ENCODE measurements at regions not wholly inside any gene's neighbourhood (a gene's known extent, or its start where the extent isn't known, plus 50 kb on each side); places are given as distances from the start of the nearest gene placed in this dataset.

DNA sequence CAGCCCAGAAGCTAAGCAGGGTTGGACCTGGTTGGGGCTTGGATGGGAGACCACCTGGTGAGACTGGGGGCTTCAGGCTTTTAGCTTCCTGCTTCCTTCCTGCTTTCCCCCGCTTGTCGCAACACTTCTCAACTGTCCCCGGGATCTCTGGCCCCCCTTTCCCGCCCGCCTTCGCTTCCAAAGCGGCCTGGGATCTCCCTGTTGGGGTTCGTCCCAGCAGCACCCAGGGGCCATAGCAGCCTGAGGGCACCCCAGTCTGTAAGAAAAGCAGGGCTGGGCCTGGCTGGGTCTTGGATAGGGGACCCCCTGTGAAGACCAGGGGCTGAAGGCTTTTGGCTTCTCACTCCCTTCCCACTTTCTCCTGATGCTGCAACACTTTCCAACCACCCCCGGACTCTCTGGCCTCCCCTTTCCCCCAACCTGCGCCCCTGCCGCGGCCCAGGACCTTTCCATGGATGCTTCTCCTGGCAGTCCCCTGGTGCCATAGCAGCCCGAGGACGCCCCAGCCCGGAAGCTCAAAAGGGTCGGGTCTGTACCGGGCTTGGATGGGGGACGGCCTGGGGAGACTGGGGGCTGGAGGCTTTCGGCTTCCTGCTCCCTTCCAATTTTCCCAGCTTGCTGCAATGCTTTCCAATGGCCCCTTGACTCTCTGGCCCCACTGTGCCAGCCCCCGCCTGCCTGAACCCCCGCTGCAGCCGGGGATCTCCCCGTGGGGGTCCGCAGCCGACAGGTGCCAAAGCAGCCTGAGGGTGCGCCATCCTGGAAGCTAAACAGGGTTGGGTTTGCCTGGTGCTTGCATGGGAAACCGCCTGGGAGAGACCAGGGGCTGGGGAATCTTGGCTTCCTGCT, 2276.2 kb downstream of the TP53TG3F start:
- TF ChIP-seq, protein P1, sequence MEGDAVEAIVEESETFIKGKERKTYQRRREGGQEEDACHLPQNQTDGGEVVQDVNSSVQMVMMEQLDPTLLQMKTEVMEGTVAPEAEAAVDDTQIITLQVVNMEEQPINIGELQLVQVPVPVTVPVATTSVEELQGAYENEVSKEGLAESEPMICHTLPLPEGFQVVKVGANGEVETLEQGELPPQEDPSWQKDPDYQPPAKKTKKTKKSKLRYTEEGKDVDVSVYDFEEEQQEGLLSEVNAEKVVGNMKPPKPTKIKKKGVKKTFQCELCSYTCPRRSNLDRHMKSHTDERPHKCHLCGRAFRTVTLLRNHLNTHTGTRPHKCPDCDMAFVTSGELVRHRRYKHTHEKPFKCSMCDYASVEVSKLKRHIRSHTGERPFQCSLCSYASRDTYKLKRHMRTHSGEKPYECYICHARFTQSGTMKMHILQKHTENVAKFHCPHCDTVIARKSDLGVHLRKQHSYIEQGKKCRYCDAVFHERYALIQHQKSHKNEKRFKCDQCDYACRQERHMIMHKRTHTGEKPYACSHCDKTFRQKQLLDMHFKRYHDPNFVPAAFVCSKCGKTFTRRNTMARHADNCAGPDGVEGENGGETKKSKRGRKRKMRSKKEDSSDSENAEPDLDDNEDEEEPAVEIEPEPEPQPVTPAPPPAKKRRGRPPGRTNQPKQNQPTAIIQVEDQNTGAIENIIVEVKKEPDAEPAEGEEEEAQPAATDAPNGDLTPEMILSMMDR (IDR thresholded peaks at IDR 0.05 in 4 of 5, conservative IDR thresholded peaks at IDR 0.05 in 1 of 5), result no peak
- TF ChIP-seq POLR2A (IDR thresholded peaks at IDR 0.05), result no peak
- Histone ChIP-seq H3K27me3 (no peaks in the 10 kb centered on the region), H3K36me3 (no peaks in the 10 kb centered on the region), H3K4me3 (no peak overlapping the region), H3K9me3 (no peaks in the 10 kb centered on the region), H3K27ac (no peak overlapping the region), H3K4me1 (no peaks in the 10 kb centered on the region)
- DNase-seq (no peak), ATAC-seq (no peak)
- in situ Hi-C loops (cut with MboI; ENCODE audit: low sequenced_read_pairs in 4 of 4) (no loop called here), intact Hi-C loops (cut with DNase I; ENCODE audit: low total_unique reads) (no loop called here)

DNA sequence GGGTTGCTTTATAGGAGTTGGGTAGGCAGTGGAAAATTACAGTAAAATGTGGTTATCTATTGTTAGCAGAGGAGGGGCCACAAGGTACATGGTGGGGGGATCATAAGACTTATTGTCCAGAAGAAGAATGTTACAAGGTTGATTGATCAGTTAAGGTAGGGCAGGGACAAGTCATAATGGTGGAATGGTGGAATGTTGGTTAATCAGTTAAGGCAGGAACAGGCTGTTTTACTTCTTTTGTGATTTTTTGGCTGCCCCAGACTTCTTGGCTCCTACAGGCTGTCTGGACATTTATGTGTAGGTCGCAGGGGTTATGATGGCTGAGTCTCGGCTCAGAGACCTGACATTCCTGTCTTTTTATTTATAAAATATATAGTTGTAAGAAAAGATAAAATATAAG, 2277.1 kb downstream of the TP53TG3F start:
- no peak for DNase-seq
- H3K4me3 ChIP-seq, result no peak overlapping the region
- H3K9me3 ChIP-seq, result no peaks in the 10 kb centered on the region
- no peaks in the 10 kb centered on the region for H3K27me3 ChIP-seq
- intact Hi-C loops (cut with DNase I; ENCODE audit: low total_unique reads) (no loop called here), in situ Hi-C loops (cut with MboI; ENCODE audit: low sequenced_read_pairs in 4 of 4) (no loop called here)
- H3K36me3 ChIP-seq, result no peaks in the 10 kb centered on the region
- TF ChIP-seq, protein P1 (IDR thresholded peaks at IDR 0.05 in 4 of 5, conservative IDR thresholded peaks at IDR 0.05 in 1 of 5), result no peak
- no peak for TF ChIP-seq POLR2A (IDR thresholded peaks at IDR 0.05)
- no peak for ATAC-seq
- no peak overlapping the region for H3K27ac ChIP-seq
- H3K4me1 ChIP-seq, result no peaks in the 10 kb centered on the region

DNA sequence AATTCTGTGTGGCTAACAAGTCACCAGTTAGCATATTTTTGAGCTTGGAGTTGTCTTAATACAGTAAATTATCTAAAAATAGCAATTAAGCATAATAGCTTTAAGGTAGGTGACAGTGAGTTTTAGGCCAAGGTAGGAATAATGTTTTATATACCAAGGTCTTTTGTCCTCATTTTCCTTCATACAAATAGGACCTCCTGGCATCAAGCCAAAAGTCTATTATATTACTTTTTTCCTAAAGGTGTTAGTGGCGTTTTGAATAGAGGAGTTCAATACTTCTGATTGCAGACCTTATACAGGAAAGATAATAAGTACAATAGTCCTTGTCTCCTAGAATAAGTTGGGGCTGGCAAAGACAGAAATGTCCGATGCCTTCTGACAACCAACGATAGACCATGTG, 2277.7 kb downstream of the TP53TG3F start:
- in situ Hi-C loops (cut with MboI; ENCODE audit: low sequenced_read_pairs in 4 of 4) (no loop called here), intact Hi-C loops (cut with DNase I; ENCODE audit: low total_unique reads) (no loop called here)
- DNase-seq, result no peak
- Histone ChIP-seq H3K4me1 (no peaks in the 10 kb centered on the region), H3K4me3 (no peak overlapping the region), H3K9me3 (no peaks in the 10 kb centered on the region), H3K27ac (no peak overlapping the region), H3K27me3 (no peaks in the 10 kb centered on the region), H3K36me3 (no peaks in the 10 kb centered on the region)
- no peak for ATAC-seq
- no peak for TF ChIP-seq POLR2A (IDR thresholded peaks at IDR 0.05)
- TF ChIP-seq, protein P1 (IDR thresholded peaks at IDR 0.05 in 4 of 5, conservative IDR thresholded peaks at IDR 0.05 in 1 of 5), result no peak

DNA sequence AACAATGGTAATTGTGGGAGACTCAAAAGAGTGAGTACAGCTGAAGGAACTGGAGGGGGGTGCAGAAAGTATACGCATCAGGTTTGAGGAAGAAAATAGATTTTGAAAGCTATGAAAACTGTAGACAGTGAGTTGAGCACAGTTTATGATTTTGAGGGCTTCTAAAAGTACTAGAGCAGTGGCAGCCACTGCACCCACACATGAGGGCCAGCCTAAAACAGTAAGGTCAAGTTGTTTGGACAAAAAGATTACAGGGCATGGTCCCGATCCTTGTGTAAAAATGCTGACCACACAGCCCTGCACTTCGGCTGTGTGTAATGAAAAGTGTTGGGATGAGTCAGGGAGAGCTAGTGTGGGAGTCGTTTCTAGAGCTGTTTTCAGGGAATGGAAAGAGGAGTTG, 2282.1 kb downstream of the TP53TG3F start:
- intact Hi-C loops (cut with DNase I; ENCODE audit: low total_unique reads) (no loop called here), in situ Hi-C loops (cut with MboI; ENCODE audit: low sequenced_read_pairs in 4 of 4) (no loop called here)
- no peak overlapping the region for H3K4me3 ChIP-seq
- TF ChIP-seq, protein P1 (IDR thresholded peaks at IDR 0.05 in 4 of 5, conservative IDR thresholded peaks at IDR 0.05 in 1 of 5), result no peak
- TF ChIP-seq POLR2A (IDR thresholded peaks at IDR 0.05), result no peak
- ATAC-seq (no peak), DNase-seq (no peak)
- no peaks in the 10 kb centered on the region for H3K27me3 ChIP-seq
- no peaks in the 10 kb centered on the region for H3K9me3 ChIP-seq
- no peak overlapping the region for H3K27ac ChIP-seq
- no peaks in the 10 kb centered on the region for H3K36me3 ChIP-seq
- no peaks in the 10 kb centered on the region for H3K4me1 ChIP-seq

Measured in gastrocnemius medialis (tissue), 4 donors.